ENCODE measurements at regions not wholly inside any gene's neighbourhood (a gene's known extent, or its start where the extent isn't known, plus 50 kb on each side); places are given as distances from the start of the nearest gene placed in this dataset.

DNA sequence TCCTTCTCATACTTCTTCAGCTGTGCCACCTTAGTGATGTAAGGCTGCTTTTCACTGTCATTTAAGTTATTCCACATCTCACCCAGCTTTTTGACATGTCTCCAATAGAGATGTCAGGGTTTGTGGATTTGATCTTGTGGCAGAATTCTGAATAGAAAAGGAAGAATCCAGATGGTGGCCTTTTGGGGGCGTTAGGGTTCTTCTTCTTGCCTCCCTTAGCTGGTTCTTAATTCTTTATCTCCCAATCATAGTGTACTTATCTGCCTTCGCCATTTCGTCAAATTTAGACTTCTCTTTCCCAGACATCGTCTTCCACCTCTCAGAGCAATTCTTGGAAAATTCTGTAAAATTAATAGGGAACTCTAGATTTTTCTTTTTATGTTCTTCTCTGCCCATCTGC is 422.9 kb downstream of the GJA1 start:
- Histone ChIP-seq H3K36me3 (no peaks in the 10 kb centered on the region), H3K4me3 (no peak overlapping the region)

DNA sequence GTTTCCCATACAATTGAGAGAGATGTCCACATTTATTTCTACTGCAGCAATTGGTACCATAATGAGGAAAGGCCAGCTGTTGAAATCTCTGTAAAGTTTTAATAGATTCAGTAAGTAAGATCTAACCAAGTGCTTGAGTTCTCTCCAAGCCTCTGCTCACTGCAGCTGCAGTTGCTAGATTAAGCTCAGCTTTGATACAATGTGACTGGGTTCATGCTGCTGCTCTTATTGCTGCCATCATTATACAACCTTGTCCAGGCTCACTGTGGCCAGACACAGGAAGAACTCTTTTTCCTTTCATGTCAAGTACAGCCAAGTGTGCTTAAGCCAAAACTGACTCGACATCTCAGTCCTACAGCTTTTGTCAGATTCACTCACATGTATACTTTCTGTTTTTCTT is 423.5 kb downstream of the GJA1 start:
- Histone ChIP-seq H3K4me1 (no peaks in the 10 kb centered on the region), H3K9me3 (no peaks in the 10 kb centered on the region), H3K27ac (no peak overlapping the region), H3K4me3 (no peak overlapping the region), H3K27me3 (no peaks in the 10 kb centered on the region), H3K36me3 (no peaks in the 10 kb centered on the region)
- in situ Hi-C loops (cut with MboI; ENCODE audit: low sequenced_read_pairs in 4 of 4) (loop anchor here in 2 of 4 donors (10.0 to 25.0 kb wide), 2 partner anchors 422 to 434 kb away; partner anchors contain the start of gene GJA1 (in 1 of the 2)), intact Hi-C loops (cut with DNase I; ENCODE audit: low total_unique reads) (no loop called here)
- TF ChIP-seq POLR2A (IDR thresholded peaks at IDR 0.05), result no peak
- TF ChIP-seq, protein P1, sequence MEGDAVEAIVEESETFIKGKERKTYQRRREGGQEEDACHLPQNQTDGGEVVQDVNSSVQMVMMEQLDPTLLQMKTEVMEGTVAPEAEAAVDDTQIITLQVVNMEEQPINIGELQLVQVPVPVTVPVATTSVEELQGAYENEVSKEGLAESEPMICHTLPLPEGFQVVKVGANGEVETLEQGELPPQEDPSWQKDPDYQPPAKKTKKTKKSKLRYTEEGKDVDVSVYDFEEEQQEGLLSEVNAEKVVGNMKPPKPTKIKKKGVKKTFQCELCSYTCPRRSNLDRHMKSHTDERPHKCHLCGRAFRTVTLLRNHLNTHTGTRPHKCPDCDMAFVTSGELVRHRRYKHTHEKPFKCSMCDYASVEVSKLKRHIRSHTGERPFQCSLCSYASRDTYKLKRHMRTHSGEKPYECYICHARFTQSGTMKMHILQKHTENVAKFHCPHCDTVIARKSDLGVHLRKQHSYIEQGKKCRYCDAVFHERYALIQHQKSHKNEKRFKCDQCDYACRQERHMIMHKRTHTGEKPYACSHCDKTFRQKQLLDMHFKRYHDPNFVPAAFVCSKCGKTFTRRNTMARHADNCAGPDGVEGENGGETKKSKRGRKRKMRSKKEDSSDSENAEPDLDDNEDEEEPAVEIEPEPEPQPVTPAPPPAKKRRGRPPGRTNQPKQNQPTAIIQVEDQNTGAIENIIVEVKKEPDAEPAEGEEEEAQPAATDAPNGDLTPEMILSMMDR (IDR thresholded peaks at IDR 0.05 in 4 of 5, conservative IDR thresholded peaks at IDR 0.05 in 1 of 5), result no peak
- DNase-seq (no peak), ATAC-seq (no peak)

More for the DNA sequence above, 422.9 kb downstream of the GJA1 start:
- H3K9me3 ChIP-seq, result no peaks in the 10 kb centered on the region
- H3K27me3 ChIP-seq, result no peaks in the 10 kb centered on the region
- TF ChIP-seq POLR2A (IDR thresholded peaks at IDR 0.05), result no peak
- TF ChIP-seq, protein P1 (IDR thresholded peaks at IDR 0.05 in 4 of 5, conservative IDR thresholded peaks at IDR 0.05 in 1 of 5), result no peak
- DNase-seq (no peak), ATAC-seq (no peak)
- in situ Hi-C loops (cut with MboI; ENCODE audit: low sequenced_read_pairs in 4 of 4) (loop anchor here in 2 of 4 donors (10.0 to 25.0 kb wide), 2 partner anchors 421 to 434 kb away; partner anchors contain the start of gene GJA1 (in 1 of the 2)), intact Hi-C loops (cut with DNase I; ENCODE audit: low total_unique reads) (no loop called here)
- no peaks in the 10 kb centered on the region for H3K4me1 ChIP-seq
- H3K27ac ChIP-seq, result no peak overlapping the region

DNA sequence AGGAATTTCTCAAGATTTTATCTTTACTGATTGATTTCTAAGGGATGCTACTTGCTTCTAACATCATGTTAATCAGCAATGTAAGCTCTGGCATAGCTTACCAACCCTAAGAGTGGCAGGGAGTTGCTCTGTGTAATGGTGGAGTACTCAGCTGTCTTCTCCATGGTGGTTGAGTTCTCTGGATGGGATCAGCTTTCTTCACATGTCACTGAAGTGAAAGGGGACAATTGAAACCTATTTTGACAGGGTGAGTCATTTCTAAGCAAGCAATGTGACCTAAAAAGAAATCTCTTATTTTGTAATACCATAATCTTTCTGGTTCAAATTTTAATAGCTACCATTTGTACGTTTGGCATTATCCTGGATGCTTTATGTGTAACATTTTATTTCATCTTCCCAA is 430.4 kb downstream of the GJA1 start:
- in situ Hi-C loops (cut with MboI; ENCODE audit: low sequenced_read_pairs in 4 of 4), result loop anchor here in 1 of 4 donors (25.0 kb wide), 1 partner anchor 429 kb away; the partner anchor contains the start of gene GJA1

DNA sequence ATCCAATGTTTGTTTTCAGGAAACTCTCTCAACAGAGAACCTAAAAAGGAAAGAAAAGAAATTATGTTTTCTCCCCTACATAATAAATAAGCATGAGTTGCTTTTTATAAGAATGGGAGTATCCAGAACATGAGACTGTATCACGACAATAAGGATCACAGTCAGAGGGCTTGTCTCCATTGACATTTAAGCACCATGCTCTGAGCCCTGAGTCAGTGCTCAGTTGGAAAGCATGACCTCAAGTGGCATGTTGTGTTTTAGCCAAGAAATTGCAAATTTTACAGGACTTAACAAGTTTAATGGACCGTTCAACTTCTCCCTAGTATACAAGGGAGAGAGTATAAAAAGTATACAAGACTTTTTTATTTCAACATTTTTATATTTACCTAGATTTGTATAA is 431.6 kb downstream of the GJA1 start:
- TF ChIP-seq, protein P1 (IDR thresholded peaks at IDR 0.05 in 4 of 5, conservative IDR thresholded peaks at IDR 0.05 in 1 of 5), result no peak
- TF ChIP-seq POLR2A (IDR thresholded peaks at IDR 0.05), result no peak
- in situ Hi-C loops (cut with MboI; ENCODE audit: low sequenced_read_pairs in 4 of 4), result loop anchor here in 1 of 4 donors (25.0 kb wide), 1 partner anchor 430 kb away; the partner anchor contains the start of gene GJA1
- Histone ChIP-seq H3K27me3 (no peaks in the 10 kb centered on the region), H3K4me3 (no peak overlapping the region), H3K9me3 (no peaks in the 10 kb centered on the region), H3K36me3 (no peaks in the 10 kb centered on the region), H3K27ac (no peak overlapping the region), H3K4me1 (no peaks in the 10 kb centered on the region)
- DNase-seq, result no peak
- no peak for ATAC-seq
- intact Hi-C loops (cut with DNase I; ENCODE audit: low total_unique reads), result no loop called here

More for the DNA sequence above, 430.4 kb downstream of the GJA1 start:
- Histone ChIP-seq H3K4me3 (no peak overlapping the region), H3K27ac (no peak overlapping the region), H3K36me3 (no peaks in the 10 kb centered on the region), H3K27me3 (no peaks in the 10 kb centered on the region), H3K4me1 (no peaks in the 10 kb centered on the region), H3K9me3 (no peaks in the 10 kb centered on the region)
- intact Hi-C loops (cut with DNase I; ENCODE audit: low total_unique reads), result no loop called here
- no peak for TF ChIP-seq POLR2A (IDR thresholded peaks at IDR 0.05)
- TF ChIP-seq, protein P1 (IDR thresholded peaks at IDR 0.05 in 4 of 5, conservative IDR thresholded peaks at IDR 0.05 in 1 of 5), result no peak
- DNase-seq, result no peak
- peak in 1 of 2 donors; percentile 58 for ATAC-seq

DNA sequence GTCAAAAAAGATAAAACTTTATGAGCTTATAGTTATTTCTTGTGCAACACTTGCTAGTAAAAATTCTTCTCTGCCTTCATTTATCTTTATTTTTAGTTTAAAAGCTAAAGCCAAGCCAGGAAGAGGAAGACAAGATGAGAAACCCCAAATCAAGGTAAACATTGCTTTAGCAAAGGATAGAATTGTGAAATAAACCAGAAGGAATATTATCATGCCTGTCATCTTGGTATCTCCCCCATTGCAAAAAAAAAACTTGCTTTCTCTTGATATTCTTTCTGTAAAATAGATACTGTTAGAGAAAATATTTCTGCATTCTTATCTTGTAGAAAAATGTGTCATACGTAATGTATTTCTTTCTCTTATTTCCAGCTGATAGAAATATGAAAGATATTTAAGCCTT is 432.8 kb downstream of the GJA1 start:
- in situ Hi-C loops (cut with MboI; ENCODE audit: low sequenced_read_pairs in 4 of 4), result loop anchor here in 1 of 4 donors (25.0 kb wide), 1 partner anchor 431 kb away; the partner anchor contains the start of gene GJA1

More for the DNA sequence above, 432.8 kb downstream of the GJA1 start:
- Histone ChIP-seq H3K27ac (no peak overlapping the region), H3K4me1 (no peaks in the 10 kb centered on the region), H3K4me3 (no peak overlapping the region), H3K36me3 (no peaks in the 10 kb centered on the region), H3K9me3 (no peaks in the 10 kb centered on the region), H3K27me3 (no peaks in the 10 kb centered on the region)
- intact Hi-C loops (cut with DNase I; ENCODE audit: low total_unique reads), result no loop called here
- DNase-seq (no peak), ATAC-seq (no peak)
- TF ChIP-seq POLR2A (IDR thresholded peaks at IDR 0.05), result no peak
- TF ChIP-seq, protein P1 (IDR thresholded peaks at IDR 0.05 in 4 of 5, conservative IDR thresholded peaks at IDR 0.05 in 1 of 5), result no peak
